CD14-positive monocyte (primary cell): ENCODE measurements at regions not wholly inside any gene's neighbourhood (a gene's known extent, or its start where the extent isn't known, plus 50 kb on each side); places are given as distances from the start of the nearest gene placed in this dataset.

Source experiments
- DNase-seq, 3 donors: peaks; one replicate each; pipeline ENCODE4 v3.0.0-alpha.2; 2011 to 2022
- H2AFZ ChIP-seq: 2 replicates; pipeline ENCODE4 v1.6.0; 2012; ENCODE audit warnings: mild to moderate bottlenecking, low read depth, low read length, inconsistent platforms; ENCODE audit not compliant: insufficient read depth, poor library complexity, severe bottlenecking
- H3K27ac ChIP-seq, 2 donors: 1 replicate in 1 of 2; 2 replicates in 1 of 2; pipeline ENCODE4 v1.5.1; 2012 to 2013; ENCODE audit warnings: low read length in 2 of 2, control low read depth in 1 of 2, inconsistent platforms in 1 of 2, low read depth in 1 of 2, mild to moderate bottlenecking in 1 of 2
- H3K27me3 ChIP-seq, 2 donors: one replicate each; pipeline versions ENCODE4 v1.6.0 to v1.6.1; 2011 to 2013; ENCODE audit warnings: low read length in 2 of 2; ENCODE audit not compliant: control insufficient read depth in 2 of 2, insufficient read depth in 2 of 2
- H3K36me3 ChIP-seq, 2 donors: replicated peaks in 1 of 2; 1 replicate in 1 of 2; 2 replicates in 1 of 2; pipeline versions ENCODE4 v1.5.1 to v1.6.1; 2012 to 2013; ENCODE audit warnings: low read length in 2 of 2, control low read depth in 1 of 2, inconsistent platforms in 1 of 2, mild to moderate bottlenecking in 1 of 2; ENCODE audit not compliant: insufficient read depth in 2 of 2, control insufficient read depth in 1 of 2
- H3K4me1 ChIP-seq, 2 donors: 1 replicate in 1 of 2; 2 replicates in 1 of 2; pipeline versions ENCODE4 v1.5.1 to v1.6.1; 2012 to 2013; ENCODE audit warnings: low read length in 2 of 2, control low read depth in 1 of 2, inconsistent platforms in 1 of 2, mild to moderate bottlenecking in 1 of 2, moderate library complexity in 1 of 2; ENCODE audit not compliant: insufficient read depth in 2 of 2, control insufficient read depth in 1 of 2
- H3K4me2 ChIP-seq: replicated peaks from 2 replicates; pipeline ENCODE3; 2012; ENCODE audit warnings: low read length, moderate library complexity, mild to moderate bottlenecking; ENCODE audit not compliant: poor library complexity, severe bottlenecking; ENCODE audit errors: extremely low read depth
- H3K4me3 ChIP-seq, 3 experiments: fragments of 200-600 bp in 1 of 3; sonication (generic) in 1 of 3; replicated peaks in 1 of 3; 1 replicate in 2 of 3; 2 replicates in 1 of 3; pipeline ENCODE4 v1.5.1; 2011 to 2013; ENCODE audit warnings: low read length in 3 of 3, mild to moderate bottlenecking in 3 of 3, control low read depth in 2 of 3, low read depth in 2 of 3, inconsistent platforms in 1 of 3, moderate library complexity in 1 of 3
- H3K79me2 ChIP-seq: 2 replicates; pipeline ENCODE4 v1.6.0; 2012; ENCODE audit warnings: mild to moderate bottlenecking, control low read depth, inconsistent platforms, low read length, moderate library complexity; ENCODE audit not compliant: insufficient read depth
- H3K9ac ChIP-seq: 2 replicates; pipeline ENCODE4 v1.6.0; 2017; ENCODE audit warnings: low read length, mild to moderate bottlenecking; ENCODE audit not compliant: insufficient read depth, poor library complexity, severe bottlenecking
- H3K9me3 ChIP-seq, 2 donors: replicated peaks in 1 of 2; 1 replicate in 1 of 2; 2 replicates in 1 of 2; pipeline versions ENCODE4 v1.5.1 to v1.6.1; 2012 to 2013; ENCODE audit warnings: low read length in 2 of 2, control low read depth in 1 of 2; ENCODE audit not compliant: control insufficient read depth in 1 of 2, insufficient read depth in 1 of 2
- H4K20me1 ChIP-seq: 2 replicates; pipeline ENCODE4 v1.6.0; 2012; ENCODE audit warnings: mild to moderate bottlenecking, low read length, control low read depth, moderate library complexity; ENCODE audit not compliant: insufficient read depth
- H3K27ac Mint-ChIP-seq, 7 donors: one replicate each; pipeline ENCODE4 v1.8.0; 2020; ENCODE audit warnings: mild to moderate bottlenecking in 7 of 7, mixed read lengths in 7 of 7, moderate library complexity in 6 of 7, inconsistent platforms in 2 of 7
- H3K27me3 Mint-ChIP-seq, 3 donors: one replicate each; pipeline ENCODE4 v1.8.0; 2021 to 2022; ENCODE audit warnings: low read depth in 3 of 3, mild to moderate bottlenecking in 3 of 3, mixed read lengths in 3 of 3, moderate library complexity in 3 of 3, inconsistent platforms in 1 of 3
- H3K36me3 Mint-ChIP-seq, 2 donors: one replicate each; pipeline ENCODE4 v1.8.0; 2020; ENCODE audit warnings: mixed read lengths in 2 of 2, inconsistent platforms in 1 of 2, mild to moderate bottlenecking in 1 of 2
- H3K4me1 Mint-ChIP-seq: one replicate; pipeline ENCODE4 v1.8.0; 2020; ENCODE audit warnings: mild to moderate bottlenecking, mixed read lengths
- H3K4me3 Mint-ChIP-seq, 2 donors: one replicate each; pipeline ENCODE4 v1.8.0; 2020; ENCODE audit warnings: mild to moderate bottlenecking in 2 of 2, mixed read lengths in 2 of 2, moderate library complexity in 1 of 2
- H3K9me3 Mint-ChIP-seq, 7 donors: one replicate each; pipeline ENCODE4 v1.8.0; 2020 to 2022; ENCODE audit warnings: mixed read lengths in 7 of 7, mild to moderate bottlenecking in 6 of 7, moderate library complexity in 6 of 7, inconsistent platforms in 2 of 7
- CTCF ChIP-seq: fragments of 200-600 bp; IDR thresholded peaks from one replicate; pipeline ENCODE4 v1.8.0; 2022; ENCODE audit warnings: antibody characterized with exemption, mild to moderate bottlenecking
- WGBS: methylation state at CpG from one replicate; pipeline ENCODE4 v1.1.5; 2013; ENCODE audit warnings: missing lambda C conversion rate; ENCODE audit not compliant: insufficient coverage; 5-methylcytosine and 5-hydroxymethylcytosine counted together
- intact Hi-C, 2 donors: fragments of 100-400 bp; cut with micrococcal nuclease; formaldehyde crosslinking; loops; one replicate each; pipeline versions ENCODE4 v1.15.0 to v1.15.1; 2023

- no peak for DNase-seq
- peaks cover 0 to 11% of the 10 kb centered on the region in 2 donors for H3K27me3 ChIP-seq
- H3K9me3 ChIP-seq, result no peaks in the 10 kb centered on the region
- Mint-ChIP-seq H3K4me1 (no peaks in the 10 kb centered on the region), H3K9me3 (peaks cover 0 to 2% (median 0%) of the 10 kb centered on the region in 7 donors), H3K4me3 (no peak overlapping the region), H3K27ac (no peak overlapping the region), H3K36me3 (no peaks in the 10 kb centered on the region), H3K27me3 (peaks cover 17 to 38% (median 23%) of the 10 kb centered on the region in 3 donors)
- intact Hi-C loops, result no loop called here
- H3K4me3 ChIP-seq, result no peak overlapping the region
- H3K4me1 ChIP-seq, result no peaks in the 10 kb centered on the region
- no peak overlapping the region for H3K27ac ChIP-seq
- H3K9ac ChIP-seq, result no peak overlapping the region
- no peak for TF ChIP-seq CTCF
- no peak overlapping the region for H3K4me2 ChIP-seq
- H2AFZ ChIP-seq, result no peak overlapping the region
- H3K36me3 ChIP-seq, result no peaks in the 10 kb centered on the region
- H3K79me2 ChIP-seq, result no peaks in the 10 kb centered on the region
- no peaks in the 10 kb centered on the region for H4K20me1 ChIP-seq
- WGBS, result 51% methylated on average over 4 of the region's 7 CpGs
Measured at GRCh38 chr1:38267037-38268036, 220.7 kb upstream of the POU3F1 start.

- no peak overlapping the region for H3K4me3 Mint-ChIP-seq
- Histone ChIP-seq H3K4me1 (no peaks in the 10 kb centered on the region), H3K4me2 (no peak overlapping the region), H3K9ac (no peak overlapping the region), H3K27ac (no peak overlapping the region), H3K9me3 (no peaks in the 10 kb centered on the region), H3K36me3 (no peaks in the 10 kb centered on the region), H3K4me3 (no peak overlapping the region), H3K27me3 (peaks cover 0 to 6% of the 10 kb centered on the region in 2 donors), H2AFZ (no peak overlapping the region), H4K20me1 (no peaks in the 10 kb centered on the region), H3K79me2 (no peaks in the 10 kb centered on the region)
- peaks cover 0 to 3% (median 0%) of the 10 kb centered on the region in 7 donors for H3K9me3 Mint-ChIP-seq
- H3K4me1 Mint-ChIP-seq, result no peaks in the 10 kb centered on the region
- peaks cover 11 to 27% (median 19%) of the 10 kb centered on the region in 3 donors for H3K27me3 Mint-ChIP-seq
- H3K27ac Mint-ChIP-seq, result no peak overlapping the region
- intact Hi-C loops, result no loop called here
- no peaks in the 10 kb centered on the region for H3K36me3 Mint-ChIP-seq
- TF ChIP-seq CTCF, result no peak
- WGBS, result 100% methylated on average over 2 of the region's 5 CpGs
- no peak for DNase-seq
Measured at GRCh38 chr1:38266197-38266520, 219.6 kb upstream of the POU3F1 start.
